Endodermal cell (in vitro differentiated cells): ENCODE measurements at regions not wholly inside any gene's neighbourhood (a gene's known extent, or its start where the extent isn't known, plus 50 kb on each side); places are given as distances from the start of the nearest gene placed in this dataset.

Experiments
- DNase-seq: peaks from one replicate; pipeline ENCODE4 v3.0.0-alpha.2; 2017
- H3K27ac ChIP-seq: 2 replicates; pipeline ENCODE4 v1.5.1; 2013; ENCODE audit warnings: mild to moderate bottlenecking, low read depth, low read length, moderate library complexity
- H3K27me3 ChIP-seq: 2 replicates; pipeline ENCODE4 v1.6.1; 2013; ENCODE audit warnings: mild to moderate bottlenecking, low read length, moderate library complexity; ENCODE audit not compliant: insufficient read depth, control insufficient read depth, poor library complexity, severe bottlenecking
- H3K36me3 ChIP-seq: 2 replicates; pipeline ENCODE4 v1.7.0; 2013; ENCODE audit warnings: mild to moderate bottlenecking, low read length, moderate library complexity; ENCODE audit not compliant: control insufficient read depth, insufficient read depth
- H3K4me1 ChIP-seq: one replicate; pipeline ENCODE4 v1.7.0; 2013; ENCODE audit warnings: low read length; ENCODE audit not compliant: control insufficient read depth, insufficient read depth
- H3K4me3 ChIP-seq: 2 replicates; pipeline ENCODE4 v1.5.1; 2013; ENCODE audit warnings: mild to moderate bottlenecking, low read length, moderate library complexity
- H3K9ac ChIP-seq: 2 replicates; pipeline ENCODE4 v1.6.1; 2013; ENCODE audit warnings: mild to moderate bottlenecking, low read length, moderate library complexity; ENCODE audit not compliant: poor library complexity, severe bottlenecking; ENCODE audit errors: extremely low read depth
- H3K9me3 ChIP-seq: 2 replicates; pipeline ENCODE4 v1.6.1; 2013; ENCODE audit warnings: mild to moderate bottlenecking, low read length, moderate library complexity; ENCODE audit not compliant: control insufficient read depth
- H3K27ac Mint-ChIP-seq: 2 replicates; pipeline ENCODE4 v1.8.0; 2020; ENCODE audit warnings: mixed read lengths
- H3K27me3 Mint-ChIP-seq: 2 replicates; pipeline ENCODE4 v1.8.0; 2021; ENCODE audit warnings: mild to moderate bottlenecking, mixed read lengths; ENCODE audit not compliant: insufficient read depth
- H3K36me3 Mint-ChIP-seq: 2 replicates; pipeline ENCODE4 v1.8.0; 2020; ENCODE audit warnings: low read depth, mixed read lengths
- H3K4me1 Mint-ChIP-seq: 2 replicates; pipeline ENCODE4 v1.8.0; 2020; ENCODE audit warnings: mixed read lengths
- H3K4me3 Mint-ChIP-seq: 2 replicates; pipeline ENCODE4 v1.8.0; 2020; ENCODE audit warnings: mild to moderate bottlenecking, moderate library complexity, mixed read lengths
- H3K9me3 Mint-ChIP-seq: 2 replicates; pipeline ENCODE4 v1.8.0; 2020; ENCODE audit warnings: mild to moderate bottlenecking, mixed read lengths
- CTCF ChIP-seq: fragments of 200-600 bp; sonication (generic); conservative IDR thresholded peaks from 2 replicates; pipeline ENCODE4 v1.5.0; 2021; ENCODE audit warnings: antibody characterized with exemption, mild to moderate bottlenecking
- WGBS, 2 experiments: methylation state at CpG; one replicate each; pipeline versions ENCODE4 v1.1.5 to v1.1.7; 2013; ENCODE audit warnings: missing lambda C conversion rate in 2 of 2, mixed read lengths in 1 of 2; ENCODE audit not compliant: insufficient coverage in 1 of 2, insufficient read length in 1 of 2; 5-methylcytosine and 5-hydroxymethylcytosine counted together

GRCh38 chr15:97841558-97841957, 118.9 kb upstream of the ARRDC4 start:
- Histone ChIP-seq H3K27ac (no peak overlapping the region), H3K9me3 (no peaks in the 10 kb centered on the region), H3K9ac (no peak overlapping the region), H3K36me3 (no peaks in the 10 kb centered on the region), H3K27me3 (no peaks in the 10 kb centered on the region), H3K4me1 (no peaks in the 10 kb centered on the region), H3K4me3 (no peak overlapping the region)
- 94 to 100% methylated on average over 1 to 3 of the region's 3 CpGs for WGBS, 2 experiments
- H3K4me1 Mint-ChIP-seq = no peaks in the 10 kb centered on the region
- H3K27ac Mint-ChIP-seq = no peak overlapping the region
- no peak overlapping the region for H3K4me3 Mint-ChIP-seq
- H3K36me3 Mint-ChIP-seq = no peaks in the 10 kb centered on the region
- no peaks in the 10 kb centered on the region for H3K27me3 Mint-ChIP-seq
- no peaks in the 10 kb centered on the region for H3K9me3 Mint-ChIP-seq
- DNase-seq = no peak
- no peak for TF ChIP-seq CTCF

GRCh38 chr15:97849183-97849582, 111.3 kb upstream of the ARRDC4 start:
- Mint-ChIP-seq H3K27ac (no peak overlapping the region), H3K4me1 (no peaks in the 10 kb centered on the region), H3K36me3 (no peaks in the 10 kb centered on the region), H3K9me3 (no peaks in the 10 kb centered on the region), H3K4me3 (no peak overlapping the region), H3K27me3 (peaks cover 4% of the 10 kb centered on the region)
- WGBS, 2 experiments = 86 to 87% methylated on average over 3 to 6 of the region's 6 CpGs
- no peak overlapping the region for H3K27ac ChIP-seq
- no peak overlapping the region for H3K4me3 ChIP-seq
- no peaks in the 10 kb centered on the region for H3K36me3 ChIP-seq
- TF ChIP-seq CTCF = peak; percentile 62
- no peaks in the 10 kb centered on the region for H3K9me3 ChIP-seq
- DNase-seq = peak; percentile 61
- no peak overlapping the region for H3K9ac ChIP-seq
- no peaks in the 10 kb centered on the region for H3K4me1 ChIP-seq
- H3K27me3 ChIP-seq = no peaks in the 10 kb centered on the region

GRCh38 chr15:97858296-97858695, 102.2 kb upstream of the ARRDC4 start:
- H3K27me3 Mint-ChIP-seq = peaks cover 4% of the 10 kb centered on the region
- no peaks in the 10 kb centered on the region for H3K36me3 Mint-ChIP-seq
- H3K9me3 Mint-ChIP-seq = no peaks in the 10 kb centered on the region
- no peak for DNase-seq
- H3K4me1 ChIP-seq = no peaks in the 10 kb centered on the region
- H3K27ac ChIP-seq = no peak overlapping the region
- no peak for TF ChIP-seq CTCF
- H3K27me3 ChIP-seq = peaks cover 7% of the 10 kb centered on the region
- no peaks in the 10 kb centered on the region for H3K36me3 ChIP-seq
- no peak overlapping the region for H3K4me3 Mint-ChIP-seq
- peaks cover 7% of the 10 kb centered on the region for H3K9me3 ChIP-seq
- no peaks in the 10 kb centered on the region for H3K4me1 Mint-ChIP-seq
- no peak overlapping the region for H3K9ac ChIP-seq
- no peak overlapping the region for H3K27ac Mint-ChIP-seq
- 89 to 100% methylated on average over 1 to 2 of the region's 2 CpGs for WGBS, 2 experiments
- no peak overlapping the region for H3K4me3 ChIP-seq
